ENCODE measurements at regions not wholly inside any gene's neighbourhood (a gene's known extent, or its start where the extent isn't known, plus 50 kb on each side); places are given as distances from the start of the nearest gene placed in this dataset.
"Not testable (repeated sequence)": the region's sequence is repeated elsewhere in the genome, so short reads cannot be mapped to it uniquely, and the experiment has no call there.

- Histone ChIP-seq H3K9me3 (ENCODE audit: low read depth, low read length, poor library complexity, severe bottlenecking) (no peaks in the 10 kb centered on the region), H3K36me3 (ENCODE audit: insufficient read depth, low read length, poor library complexity, severe bottlenecking) (no peaks in the 10 kb centered on the region), H3K4me1 (ENCODE audit: insufficient read depth, low read length, poor library complexity, severe bottlenecking) (no peaks in the 10 kb centered on the region), H3K27ac (ENCODE audit: low read depth, low read length, poor library complexity, severe bottlenecking) (no peak overlapping the region), H3K4me3 (ENCODE audit: low read depth, low read length, poor library complexity, severe bottlenecking) (no peak overlapping the region), H3K27me3 (replicated peaks; ENCODE audit: insufficient read depth, low read depth, low read length, poor library complexity) (peaks cover 19% of the 10 kb centered on the region)
- BruUV-seq (replicated peaks): no TSS peak
- ChIA-PET POLR2A (ENCODE audit: low non-redundant PET) (no interaction called here), CTCF (no interaction called here)
- intact Hi-C loops (cut with micrococcal nuclease; ENCODE audit: unreplicated experiment): no loop called here
- TF ChIP-seq EZH2 (IDR thresholded peaks at IDR 0.05; ENCODE audit: borderline replicate concordance, low read depth, low read length, poor library complexity, severe bottlenecking) (no peak), CTCF (conservative IDR thresholded peaks at IDR 0.05; ENCODE audit: low read depth, low read length) (no peak)
- DNase-seq (ENCODE audit: low spot score): no peak
Observed at GRCh38 chr14:101322223-101322622, 239.1 kb upstream of the DIO3 start.

DNA sequence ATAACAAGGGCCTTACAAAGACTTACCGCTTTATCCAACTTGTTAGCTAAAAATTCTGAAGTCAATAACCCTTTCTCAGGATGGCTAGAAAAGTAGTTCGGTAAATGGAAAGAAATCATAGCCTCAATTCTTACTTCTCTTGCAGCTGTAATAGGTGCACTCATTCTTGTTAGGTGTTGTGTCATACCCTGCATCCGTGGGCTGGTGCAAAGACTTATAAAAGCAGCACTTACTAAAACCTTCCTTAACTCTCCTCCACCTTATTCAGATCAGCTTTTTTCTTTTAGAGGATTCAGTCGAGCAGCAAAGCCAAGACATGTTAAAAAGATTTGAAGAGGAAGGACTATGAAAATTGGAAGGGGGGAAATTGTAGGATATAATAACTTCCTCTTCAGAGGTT, 238.2 kb upstream of the DIO3 start:
- CTCF ChIA-PET: no interaction called here
- DNase-seq (ENCODE audit: low spot score): no peak
- Histone ChIP-seq H3K27me3 (replicated peaks; ENCODE audit: insufficient read depth, low read depth, low read length, poor library complexity) (peaks cover 18% of the 10 kb centered on the region), H3K4me1 (ENCODE audit: insufficient read depth, low read length, poor library complexity, severe bottlenecking) (no peaks in the 10 kb centered on the region), H3K36me3 (ENCODE audit: insufficient read depth, low read length, poor library complexity, severe bottlenecking) (no peaks in the 10 kb centered on the region), H3K4me3 (ENCODE audit: low read depth, low read length, poor library complexity, severe bottlenecking) (no peak overlapping the region), H3K9me3 (ENCODE audit: low read depth, low read length, poor library complexity, severe bottlenecking) (no peaks in the 10 kb centered on the region), H3K27ac (ENCODE audit: low read depth, low read length, poor library complexity, severe bottlenecking) (no peak overlapping the region)
- TF ChIP-seq EZH2 (IDR thresholded peaks at IDR 0.05; ENCODE audit: borderline replicate concordance, low read depth, low read length, poor library complexity, severe bottlenecking) (no peak), CTCF (conservative IDR thresholded peaks at IDR 0.05; ENCODE audit: low read depth, low read length) (no peak)
- POLR2A ChIA-PET (ENCODE audit: low non-redundant PET): no interaction called here
- intact Hi-C loops (cut with micrococcal nuclease; ENCODE audit: unreplicated experiment): no loop called here
- no TSS peak for BruUV-seq (replicated peaks)

DNA sequence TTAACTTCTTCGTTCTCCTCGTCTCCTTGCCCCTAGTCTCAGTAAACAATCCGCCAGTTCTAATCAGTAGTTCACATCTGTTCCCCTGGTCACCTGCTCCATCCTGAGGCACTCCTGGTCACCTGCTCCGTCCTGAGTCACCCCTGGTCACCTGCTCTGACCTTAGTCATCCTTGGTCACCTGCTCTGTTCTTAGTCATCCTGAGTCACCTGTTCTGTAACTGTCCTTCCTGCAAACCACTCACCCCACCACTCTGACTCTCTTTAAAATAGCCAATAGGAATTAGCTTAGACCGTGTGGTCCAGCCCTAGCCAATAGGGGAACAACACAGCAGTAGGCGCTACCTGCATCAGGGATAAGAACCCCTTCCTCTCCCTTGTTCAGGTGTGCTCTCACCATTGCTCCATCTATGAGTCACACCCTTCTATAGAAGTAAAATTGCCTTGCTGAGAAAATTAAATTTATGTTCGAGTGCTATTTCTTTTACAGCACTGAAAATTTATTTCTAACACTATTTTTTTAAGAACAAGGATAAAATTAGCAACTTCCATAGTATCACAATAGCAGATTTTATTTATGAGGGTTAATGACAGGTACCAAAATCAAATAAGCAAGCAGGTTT, 237.6 kb upstream of the DIO3 start:
- BruUV-seq (replicated peaks); CTCF ChIA-PET; H3K27ac ChIP-seq (ENCODE audit: low read depth, low read length, poor library complexity, severe bottlenecking); H3K4me3 ChIP-seq (ENCODE audit: low read depth, low read length, poor library complexity, severe bottlenecking); H3K36me3 ChIP-seq (ENCODE audit: insufficient read depth, low read length, poor library complexity, severe bottlenecking); DNase-seq (ENCODE audit: low spot score); H3K4me1 ChIP-seq (ENCODE audit: insufficient read depth, low read length, poor library complexity, severe bottlenecking); intact Hi-C loops (cut with micrococcal nuclease; ENCODE audit: unreplicated experiment); H3K9me3 ChIP-seq (ENCODE audit: low read depth, low read length, poor library complexity, severe bottlenecking); POLR2A ChIA-PET (ENCODE audit: low non-redundant PET): not testable (repeated sequence)
- H3K27me3 ChIP-seq (replicated peaks; ENCODE audit: insufficient read depth, low read depth, low read length, poor library complexity): peaks cover 15% of the 10 kb centered on the region

- TF ChIP-seq CTCF (conservative IDR thresholded peaks at IDR 0.05; ENCODE audit: low read depth, low read length) (no peak), EZH2 (IDR thresholded peaks at IDR 0.05; ENCODE audit: borderline replicate concordance, low read depth, low read length, poor library complexity, severe bottlenecking) (no peak)
- ChIA-PET CTCF (no interaction called here), POLR2A (ENCODE audit: low non-redundant PET) (interaction anchor here (0.7 kb wide), 1 partner anchor 37 kb away, joined by 3 read pairs; no protein-coding TSS in a partner anchor)
- Histone ChIP-seq H3K27me3 (replicated peaks; ENCODE audit: insufficient read depth, low read depth, low read length, poor library complexity) (peaks cover 9% of the 10 kb centered on the region), H3K4me1 (ENCODE audit: insufficient read depth, low read length, poor library complexity, severe bottlenecking) (no peaks in the 10 kb centered on the region), H3K9me3 (ENCODE audit: low read depth, low read length, poor library complexity, severe bottlenecking) (no peaks in the 10 kb centered on the region), H3K4me3 (ENCODE audit: low read depth, low read length, poor library complexity, severe bottlenecking) (no peak overlapping the region), H3K36me3 (ENCODE audit: insufficient read depth, low read length, poor library complexity, severe bottlenecking) (no peaks in the 10 kb centered on the region), H3K27ac (ENCODE audit: low read depth, low read length, poor library complexity, severe bottlenecking) (no peak overlapping the region)
- BruUV-seq (replicated peaks): no TSS peak
- intact Hi-C loops (cut with micrococcal nuclease; ENCODE audit: unreplicated experiment): no loop called here
- no peak for DNase-seq (ENCODE audit: low spot score)
Observed at GRCh38 chr14:101325319-101325718, 236.0 kb upstream of the DIO3 start.

All from A673 (cell line).